ENCODE measurements at regions not wholly inside any gene's neighbourhood (a gene's known extent, or its start where the extent isn't known, plus 50 kb on each side); places are given as distances from the start of the nearest gene placed in this dataset.

GRCh38 chr4:156346959-156347385 is 393.3 kb upstream of the CTSO start:
- ChIA-PET CTCF (no interaction called here), POLR2A (no interaction called here)
- peaks cover 2% of the 10 kb centered on the region for H3K9me3 Mint-ChIP-seq
- H3K27me3 Mint-ChIP-seq, result no peaks in the 10 kb centered on the region
- no peak for DNase-seq
- H3K36me3 Mint-ChIP-seq (ENCODE audit: low read depth), result no peaks in the 10 kb centered on the region
- H3K27ac Mint-ChIP-seq, result no peak overlapping the region
- H3K4me1 Mint-ChIP-seq, result no peaks in the 10 kb centered on the region
- no peak overlapping the region for H3K4me3 Mint-ChIP-seq

DNA sequence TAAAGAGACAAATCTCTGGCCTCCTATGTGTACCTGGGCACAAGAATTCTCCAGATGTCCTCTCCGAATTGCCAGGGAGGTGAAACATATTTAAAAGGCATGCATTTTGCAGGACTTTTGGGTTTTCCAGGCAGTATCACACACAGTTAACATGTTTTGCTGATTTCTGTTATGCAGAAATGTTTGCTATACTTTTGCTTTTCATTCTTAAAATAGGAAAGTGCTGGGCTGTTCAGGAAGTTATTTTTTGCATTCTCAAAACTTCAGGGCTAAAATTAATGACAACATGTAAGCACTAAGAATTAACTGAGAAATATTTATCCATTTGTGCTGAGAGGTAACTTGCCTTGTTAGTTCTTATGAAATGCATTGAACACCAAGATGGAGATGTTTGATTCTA is 390.7 kb upstream of the CTSO start:
- H3K27ac Mint-ChIP-seq, result no peak overlapping the region
- no peaks in the 10 kb centered on the region for H3K9me3 Mint-ChIP-seq
- POLR2A ChIA-PET, result no interaction called here
- no peak for DNase-seq
- CTCF ChIA-PET, result no interaction called here
- no peaks in the 10 kb centered on the region for H3K36me3 Mint-ChIP-seq (ENCODE audit: low read depth)
- H3K4me1 Mint-ChIP-seq, result no peaks in the 10 kb centered on the region
- no peak overlapping the region for H3K4me3 Mint-ChIP-seq
- no peaks in the 10 kb centered on the region for H3K27me3 Mint-ChIP-seq

GRCh38 chr4:156336511-156336910 is 382.8 kb upstream of the CTSO start:
- Mint-ChIP-seq H3K4me3 (no peak overlapping the region), H3K9me3 (no peaks in the 10 kb centered on the region), H3K27me3 (no peaks in the 10 kb centered on the region), H3K4me1 (no peaks in the 10 kb centered on the region), H3K36me3 (ENCODE audit: low read depth) (no peaks in the 10 kb centered on the region), H3K27ac (no peak overlapping the region)
- CTCF ChIA-PET, result no interaction called here
- POLR2A ChIA-PET, result no interaction called here
- no peak for DNase-seq

GRCh38 chr4:156335721-156336120 is 382.1 kb upstream of the CTSO start:
- Mint-ChIP-seq H3K9me3 (no peaks in the 10 kb centered on the region), H3K4me1 (no peaks in the 10 kb centered on the region), H3K4me3 (no peak overlapping the region), H3K27me3 (no peaks in the 10 kb centered on the region), H3K36me3 (ENCODE audit: low read depth) (no peaks in the 10 kb centered on the region), H3K27ac (no peak overlapping the region)
- POLR2A ChIA-PET, result no interaction called here
- CTCF ChIA-PET, result no interaction called here
- no peak for DNase-seq

DNA sequence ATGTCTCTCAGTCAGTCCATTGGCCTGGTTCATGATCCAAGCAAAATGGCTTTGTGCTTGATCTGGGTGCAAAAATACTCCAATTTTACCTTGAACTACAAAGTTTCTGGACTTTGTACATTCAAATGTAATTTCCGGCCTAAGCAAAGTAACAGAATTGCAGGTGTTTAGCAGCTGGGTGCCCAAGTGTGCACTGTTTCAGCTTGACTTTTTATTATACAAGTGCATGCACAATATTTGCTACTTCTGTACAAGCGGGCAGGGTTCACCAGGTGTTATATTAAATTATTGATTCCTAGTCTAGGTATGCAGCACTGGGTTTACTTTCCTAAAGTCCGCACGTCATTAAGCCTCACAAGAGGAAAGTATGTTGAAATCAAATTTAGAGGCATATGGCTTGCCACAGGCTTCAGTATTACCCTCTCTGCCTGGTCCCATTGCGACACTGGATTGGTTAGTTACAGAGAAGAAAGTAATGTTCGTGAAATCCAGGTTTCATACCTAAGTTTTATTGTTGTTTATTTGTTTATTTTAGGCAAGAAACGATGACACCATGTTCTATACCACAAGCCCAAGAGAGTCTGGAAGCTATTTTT is 376.9 kb upstream of the CTSO start:
- POLR2A ChIA-PET, result no interaction called here

DNA sequence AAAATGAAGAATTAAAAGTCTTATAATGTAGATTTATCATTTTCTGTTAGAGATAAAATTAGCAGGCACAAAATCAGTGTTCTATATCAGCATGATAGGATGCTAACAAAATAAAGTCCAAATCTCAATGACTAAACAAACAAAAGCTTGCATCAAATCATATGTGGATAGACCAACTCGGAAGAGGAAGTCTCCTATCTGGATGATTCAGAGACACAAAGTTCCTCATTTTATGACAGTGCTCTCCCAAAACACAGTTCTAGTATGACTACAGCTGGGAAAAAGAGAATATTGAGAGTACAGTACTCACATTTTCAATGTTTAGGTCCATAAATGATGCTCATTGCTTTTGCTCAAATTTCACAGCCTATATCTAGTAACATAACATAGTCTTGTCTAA is 376.1 kb upstream of the CTSO start:
- Mint-ChIP-seq H3K36me3 (ENCODE audit: low read depth) (no peaks in the 10 kb centered on the region), H3K9me3 (no peaks in the 10 kb centered on the region), H3K27ac (no peak overlapping the region), H3K27me3 (no peaks in the 10 kb centered on the region), H3K4me1 (no peaks in the 10 kb centered on the region), H3K4me3 (no peak overlapping the region)
- DNase-seq, result no peak
- CTCF ChIA-PET, result no interaction called here
- POLR2A ChIA-PET, result no interaction called here

More for the DNA sequence above, 376.9 kb upstream of the CTSO start:
- no peak for DNase-seq
- H3K4me3 Mint-ChIP-seq, result no peak overlapping the region
- no peaks in the 10 kb centered on the region for H3K4me1 Mint-ChIP-seq
- no peaks in the 10 kb centered on the region for H3K9me3 Mint-ChIP-seq
- no peak overlapping the region for H3K27ac Mint-ChIP-seq
- CTCF ChIA-PET, result no interaction called here
- no peaks in the 10 kb centered on the region for H3K36me3 Mint-ChIP-seq (ENCODE audit: low read depth)
- no peaks in the 10 kb centered on the region for H3K27me3 Mint-ChIP-seq

DNA sequence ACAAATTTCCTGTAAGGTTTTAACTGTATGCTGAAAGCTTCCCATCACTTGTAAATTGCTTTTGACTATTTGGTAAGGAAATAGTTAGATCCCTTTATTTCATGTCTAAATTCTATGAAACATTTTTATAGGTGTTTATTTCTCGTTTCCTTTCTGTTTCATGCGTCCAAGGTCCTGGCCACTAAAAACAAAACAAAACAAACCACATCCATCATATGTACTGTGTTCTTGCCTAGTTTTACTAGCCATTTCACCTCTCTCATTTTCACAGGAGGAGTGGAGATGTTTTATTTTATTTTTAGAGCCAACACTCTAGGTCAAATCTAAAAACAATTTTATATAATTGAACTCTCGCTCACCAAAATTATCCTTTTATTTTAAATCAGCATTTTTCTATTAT is 375.2 kb upstream of the CTSO start:
- ChIA-PET CTCF (no interaction called here), POLR2A (no interaction called here)
- Mint-ChIP-seq H3K9me3 (no peaks in the 10 kb centered on the region), H3K4me1 (no peaks in the 10 kb centered on the region), H3K27ac (no peak overlapping the region), H3K4me3 (no peak overlapping the region), H3K27me3 (no peaks in the 10 kb centered on the region), H3K36me3 (ENCODE audit: low read depth) (no peaks in the 10 kb centered on the region)
- DNase-seq, result no peak

DNA sequence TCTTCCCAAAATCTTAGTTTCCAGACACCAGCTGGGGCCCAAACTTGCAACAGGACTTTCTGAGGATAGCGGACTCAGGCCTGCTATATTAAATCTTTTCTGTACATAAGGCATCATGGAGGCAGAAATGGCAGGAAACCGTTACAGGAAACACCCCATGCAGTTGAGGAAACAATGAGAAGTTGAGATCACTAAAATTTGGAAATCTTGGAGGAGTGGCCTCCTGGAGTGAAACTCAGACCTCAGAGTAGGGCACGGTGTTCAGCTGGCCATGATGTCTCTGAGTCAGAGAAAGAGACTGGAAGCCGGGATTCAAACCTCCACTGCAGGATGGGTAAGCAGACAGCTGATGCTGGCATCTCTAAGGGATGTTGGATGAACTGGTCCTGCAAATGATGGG is 372.6 kb upstream of the CTSO start:
- no peaks in the 10 kb centered on the region for H3K27me3 Mint-ChIP-seq
- no peak for DNase-seq
- H3K27ac Mint-ChIP-seq, result no peak overlapping the region
- H3K9me3 Mint-ChIP-seq, result no peaks in the 10 kb centered on the region
- no peaks in the 10 kb centered on the region for H3K36me3 Mint-ChIP-seq (ENCODE audit: low read depth)
- CTCF ChIA-PET, result no interaction called here
- POLR2A ChIA-PET, result no interaction called here
- no peaks in the 10 kb centered on the region for H3K4me1 Mint-ChIP-seq
- H3K4me3 Mint-ChIP-seq, result no peak overlapping the region

DNA sequence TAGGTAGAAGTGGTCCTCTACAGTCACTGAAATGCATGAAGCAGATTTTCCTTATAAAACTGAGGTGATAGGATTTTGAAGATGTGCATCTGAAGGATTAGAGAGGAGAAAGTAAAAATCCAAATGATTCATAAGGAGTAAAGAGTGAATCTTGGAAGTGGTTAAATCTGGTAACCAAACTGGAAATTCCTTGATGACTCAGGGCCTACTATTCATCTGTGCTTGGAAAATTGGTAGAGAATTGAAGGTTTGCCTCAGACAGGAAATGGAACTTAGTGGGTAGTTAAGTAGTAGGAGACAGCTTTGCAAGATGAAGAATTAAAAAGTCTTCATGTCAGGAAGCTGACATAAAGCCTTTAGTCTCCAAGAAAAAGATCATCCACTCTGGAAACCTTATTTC is 368.9 kb upstream of the CTSO start:
- H3K27ac Mint-ChIP-seq, result no peak overlapping the region
- H3K36me3 Mint-ChIP-seq (ENCODE audit: low read depth), result no peaks in the 10 kb centered on the region
- CTCF ChIA-PET, result no interaction called here
- POLR2A ChIA-PET, result no interaction called here
- H3K9me3 Mint-ChIP-seq, result no peaks in the 10 kb centered on the region
- no peaks in the 10 kb centered on the region for H3K4me1 Mint-ChIP-seq
- H3K27me3 Mint-ChIP-seq, result no peaks in the 10 kb centered on the region
- no peak for DNase-seq
- H3K4me3 Mint-ChIP-seq, result no peak overlapping the region

- CTCF ChIA-PET, result no interaction called here
- POLR2A ChIA-PET, result no interaction called here
- H3K4me3 Mint-ChIP-seq, result no peak overlapping the region
- no peaks in the 10 kb centered on the region for H3K27me3 Mint-ChIP-seq
- no peak for DNase-seq
- no peaks in the 10 kb centered on the region for H3K36me3 Mint-ChIP-seq (ENCODE audit: low read depth)
- H3K27ac Mint-ChIP-seq, result no peak overlapping the region
- peaks cover 2% of the 10 kb centered on the region for H3K9me3 Mint-ChIP-seq
- no peaks in the 10 kb centered on the region for H3K4me1 Mint-ChIP-seq
Observed at GRCh38 chr4:156321203-156321602, 367.5 kb upstream of the CTSO start.

GRCh38 chr4:156313497-156313896 is 359.8 kb upstream of the CTSO start:
- no peak for DNase-seq
- Mint-ChIP-seq H3K36me3 (ENCODE audit: low read depth) (no peaks in the 10 kb centered on the region), H3K27ac (no peak overlapping the region), H3K27me3 (no peaks in the 10 kb centered on the region), H3K4me3 (no peak overlapping the region), H3K9me3 (peaks cover 2% of the 10 kb centered on the region), H3K4me1 (no peaks in the 10 kb centered on the region)
- ChIA-PET POLR2A (no interaction called here), CTCF (no interaction called here)

- Mint-ChIP-seq H3K36me3 (ENCODE audit: low read depth) (no peaks in the 10 kb centered on the region), H3K4me1 (no peaks in the 10 kb centered on the region), H3K27me3 (no peaks in the 10 kb centered on the region), H3K27ac (no peak overlapping the region), H3K9me3 (peaks cover under 1% of the 10 kb centered on the region), H3K4me3 (no peak overlapping the region)
- ChIA-PET CTCF (no interaction called here), POLR2A (no interaction called here)
- no peak for DNase-seq
Observed at GRCh38 chr4:156312261-156312847, 358.7 kb upstream of the CTSO start.

DNA sequence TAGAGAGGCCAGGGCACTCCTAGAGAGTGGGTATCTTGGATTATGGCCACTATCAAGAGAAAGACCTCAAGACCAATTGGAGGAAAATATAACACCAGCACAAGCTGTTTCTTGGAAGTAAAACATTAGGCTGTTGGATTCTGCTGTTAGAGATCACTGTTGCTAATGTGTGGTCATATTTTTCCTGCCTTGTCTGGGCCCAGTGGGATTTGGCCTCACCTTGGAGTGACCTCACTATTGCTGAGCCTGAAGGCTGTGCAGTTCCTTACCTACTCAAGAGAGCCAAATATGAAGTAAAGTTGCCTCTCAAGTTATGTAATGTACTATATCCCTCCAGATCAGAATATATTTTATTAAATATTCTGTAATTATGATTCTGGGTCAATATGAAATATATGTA is 355.4 kb upstream of the CTSO start:
- Mint-ChIP-seq H3K4me1 (no peaks in the 10 kb centered on the region), H3K36me3 (ENCODE audit: low read depth) (no peaks in the 10 kb centered on the region), H3K4me3 (no peak overlapping the region), H3K27ac (no peak overlapping the region), H3K27me3 (no peaks in the 10 kb centered on the region), H3K9me3 (no peaks in the 10 kb centered on the region)
- DNase-seq, result no peak
- ChIA-PET POLR2A (no interaction called here), CTCF (no interaction called here)

- POLR2A ChIA-PET, result no interaction called here
- no peak for DNase-seq
- CTCF ChIA-PET, result no interaction called here
- no peak overlapping the region for H3K27ac Mint-ChIP-seq
- no peaks in the 10 kb centered on the region for H3K36me3 Mint-ChIP-seq (ENCODE audit: low read depth)
- no peaks in the 10 kb centered on the region for H3K27me3 Mint-ChIP-seq
- no peaks in the 10 kb centered on the region for H3K4me1 Mint-ChIP-seq
- no peak overlapping the region for H3K4me3 Mint-ChIP-seq
- peaks cover 3% of the 10 kb centered on the region for H3K9me3 Mint-ChIP-seq
Observed at GRCh38 chr4:156303708-156304107, 350.0 kb upstream of the CTSO start.

DNA sequence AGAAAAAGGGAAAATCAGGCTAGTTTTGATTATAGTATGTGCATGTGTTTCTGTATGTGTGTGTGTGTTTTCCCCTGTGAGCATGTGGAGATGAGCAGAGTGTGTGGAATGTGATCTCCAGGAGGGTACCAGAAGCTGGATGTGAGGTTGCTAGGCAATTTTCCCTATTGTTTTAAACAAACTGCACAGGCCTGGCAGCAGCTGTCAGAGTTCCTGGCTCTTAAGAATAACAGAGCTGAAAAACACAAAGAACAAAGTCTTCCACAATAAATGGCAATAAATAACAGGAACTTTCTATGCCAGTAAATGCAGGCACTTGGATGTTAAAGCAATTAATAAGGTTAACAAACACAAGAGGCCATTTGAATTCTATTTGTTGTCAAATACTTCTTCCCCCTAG is 344.6 kb upstream of the CTSO start:
- ChIA-PET POLR2A (no interaction called here), CTCF (no interaction called here)
- no peaks in the 10 kb centered on the region for H3K4me1 Mint-ChIP-seq
- peaks cover under 1% of the 10 kb centered on the region for H3K9me3 Mint-ChIP-seq
- no peaks in the 10 kb centered on the region for H3K27me3 Mint-ChIP-seq
- H3K36me3 Mint-ChIP-seq (ENCODE audit: low read depth), result no peaks in the 10 kb centered on the region
- no peak for DNase-seq
- no peak overlapping the region for H3K27ac Mint-ChIP-seq
- no peak overlapping the region for H3K4me3 Mint-ChIP-seq

Measured in activated CD4-positive, alpha-beta memory T cell treated with anti-CD3 and anti-CD28 coated beads, Interleukin-2, amount 10 ng/mL, durations not matched to agents 7 days and 5 days (primary cell).